Urothelium cell line (cell line): ENCODE measurements at regions not wholly inside any gene's neighbourhood (a gene's known extent, or its start where the extent isn't known, plus 50 kb on each side); places are given as distances from the start of the nearest gene placed in this dataset.

ENCODE experiments used
- DNase-seq: peaks from one replicate; pipeline ENCODE4 v3.0.0; 2011; ENCODE audit warnings: low spot score, mixed read lengths
- FAIRE-seq: peaks from 2 replicates; lab custom pipeline; 2011; peaks lifted over from hg19 to GRCh38; lab: Jason Lieb, UNC

DNA sequence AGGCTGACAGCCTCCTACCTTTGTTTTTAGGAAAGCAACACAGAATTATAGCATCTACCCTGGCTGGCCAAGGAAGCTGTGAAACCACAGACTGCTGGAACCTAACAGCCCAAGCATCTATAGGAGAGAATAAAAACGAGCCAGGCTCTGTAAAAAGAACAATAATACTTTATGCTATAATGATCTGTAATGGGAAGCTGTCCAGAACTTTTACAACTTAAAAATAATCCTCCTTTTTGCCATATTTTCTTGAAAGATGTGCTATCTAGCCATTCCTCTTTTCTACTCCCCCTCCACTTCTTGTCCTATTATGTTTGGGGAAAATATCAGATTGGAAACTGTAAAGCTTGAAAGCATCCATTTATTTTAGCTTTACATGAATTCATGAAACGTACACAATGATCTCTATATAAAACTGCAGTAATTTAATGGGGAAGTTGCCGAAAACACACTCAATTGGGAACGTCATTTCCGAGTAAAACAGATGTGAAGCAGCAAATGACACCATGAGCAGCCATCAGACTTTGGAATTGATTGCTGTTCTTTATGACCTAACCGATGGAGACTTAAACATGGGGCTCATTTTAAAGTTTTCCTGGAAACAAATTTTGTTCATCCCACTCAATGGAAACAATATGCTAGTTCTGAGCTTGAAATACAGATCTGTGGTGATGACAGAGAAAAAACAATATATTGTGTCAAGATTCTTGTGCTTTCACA lies 450.3 kb upstream of the CLINT1 start:
- FAIRE-seq (no peak), DNase-seq (no peak)

GRCh38 chr5:158308429-158309025 lies 449.6 kb upstream of the CLINT1 start:
- FAIRE-seq = no peak
- DNase-seq = no peak

- DNase-seq (no peak), FAIRE-seq (no peak)
Observed at GRCh38 chr5:158305861-158306260, 446.9 kb upstream of the CLINT1 start.

DNA sequence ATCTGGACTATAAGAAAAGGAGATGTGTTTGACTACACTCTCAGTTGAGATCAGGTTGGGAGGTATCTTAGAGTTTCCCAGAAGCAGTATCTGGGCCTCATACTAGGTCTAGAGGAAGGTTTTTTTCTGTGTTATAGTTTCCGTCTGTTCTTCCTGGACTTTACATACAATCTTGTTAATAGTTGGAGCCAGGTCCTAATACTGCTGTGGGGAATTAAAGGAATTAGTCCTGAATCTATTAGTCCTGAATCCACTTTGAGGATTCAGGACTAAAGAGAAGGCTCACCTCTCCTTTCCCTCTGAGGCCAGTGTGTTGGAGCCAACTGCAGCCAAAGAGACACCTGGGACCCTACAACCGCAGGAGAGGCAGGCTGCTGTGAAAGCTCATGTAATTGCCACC lies 445.7 kb upstream of the CLINT1 start:
- FAIRE-seq (no peak), DNase-seq (no peak)

DNA sequence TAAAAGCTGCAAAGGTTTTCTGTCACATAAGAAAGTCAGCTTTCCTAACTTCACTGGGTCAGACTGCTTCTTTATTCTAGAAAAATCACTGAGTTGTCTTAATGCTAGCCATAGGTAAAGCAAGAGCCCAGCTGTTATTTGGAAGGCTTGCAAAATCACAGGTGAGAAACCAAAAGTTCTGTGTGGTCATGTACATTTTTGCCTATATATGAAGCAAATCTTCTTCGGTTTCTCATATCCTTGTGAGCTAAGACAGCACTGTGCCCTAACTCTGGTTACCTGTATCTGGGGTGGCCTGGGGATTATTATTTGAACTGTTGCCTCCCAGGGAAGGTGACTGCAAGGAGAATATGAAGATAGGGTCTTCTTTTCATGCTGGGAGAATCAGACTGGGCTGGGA lies 444.9 kb upstream of the CLINT1 start:
- FAIRE-seq (no peak), DNase-seq (no peak)

DNA sequence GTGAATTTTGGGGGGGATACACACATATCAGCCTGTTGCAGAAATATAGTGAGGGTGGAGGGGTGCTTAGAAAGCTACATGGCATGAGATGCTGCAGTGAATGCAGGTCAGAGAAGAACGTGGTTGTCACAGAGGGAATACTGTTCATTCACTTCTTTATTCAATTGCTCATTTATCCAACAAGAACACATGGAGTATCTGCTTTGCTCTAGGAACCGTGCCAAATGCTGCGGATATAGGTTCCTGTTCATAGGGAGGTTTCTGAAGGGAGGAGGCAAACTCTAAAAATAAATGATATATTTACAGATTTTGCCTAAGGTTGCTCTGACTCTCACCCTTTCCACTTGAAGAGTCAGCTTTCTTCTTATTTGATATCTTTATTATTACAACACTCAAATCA lies 444.3 kb upstream of the CLINT1 start:
- DNase-seq = no peak
- FAIRE-seq = no peak

- FAIRE-seq (no peak), DNase-seq (no peak)
Observed at GRCh38 chr5:158302029-158302428, 443.1 kb upstream of the CLINT1 start.

DNA sequence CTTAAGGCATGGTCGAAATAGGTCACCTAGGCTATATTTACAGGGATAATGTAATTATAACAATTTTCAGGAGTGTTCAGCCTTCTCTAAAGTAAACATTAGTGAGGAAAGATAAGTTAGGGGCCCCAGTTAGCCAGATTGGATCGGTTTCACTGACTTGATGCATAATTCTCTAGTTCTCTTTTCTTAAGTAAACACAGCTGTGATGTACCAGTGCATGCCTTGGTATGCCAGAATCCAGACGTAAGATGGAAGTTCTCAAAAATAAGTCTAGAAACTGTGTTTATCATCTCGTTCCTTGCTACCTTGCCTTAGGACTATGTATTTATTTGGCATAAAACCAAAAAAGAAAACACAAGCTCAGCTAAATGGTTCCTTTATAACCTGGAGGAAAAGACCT lies 442.2 kb upstream of the CLINT1 start:
- FAIRE-seq (no peak), DNase-seq (no peak)

GRCh38 chr5:158300256-158300655 lies 441.3 kb upstream of the CLINT1 start:
- DNase-seq (no peak), FAIRE-seq (no peak)

DNA sequence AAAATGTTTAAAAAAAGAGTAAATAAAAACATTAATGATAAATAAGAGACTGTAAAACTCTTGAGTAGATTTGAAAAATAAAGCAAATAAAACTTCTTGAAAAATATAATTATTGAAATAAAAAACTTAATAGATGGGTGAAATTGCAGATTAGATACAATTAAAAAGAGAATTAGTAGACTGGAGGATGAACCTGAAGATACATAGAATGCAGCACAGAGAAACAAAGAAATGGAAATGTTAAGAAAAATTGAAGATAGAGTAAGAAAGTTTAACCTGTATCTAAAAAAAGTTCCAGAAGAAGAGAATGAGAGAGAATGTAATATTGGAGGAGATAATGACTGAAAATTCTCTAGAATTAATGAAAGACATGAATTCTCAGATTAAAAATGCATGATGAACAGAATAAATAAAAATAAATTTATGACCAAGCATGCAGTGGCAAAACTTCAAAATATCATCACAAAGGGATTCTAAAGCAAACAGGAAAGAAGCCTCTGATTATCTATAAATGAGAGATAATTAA lies 438.1 kb upstream of the CLINT1 start:
- no peak for FAIRE-seq

GRCh38 chr5:158294701-158295100 lies 435.8 kb upstream of the CLINT1 start:
- FAIRE-seq = no peak
- no peak for DNase-seq

More for the DNA sequence above, 438.1 kb upstream of the CLINT1 start:
- DNase-seq = no peak

GRCh38 chr5:158292981-158293380 lies 434.0 kb upstream of the CLINT1 start:
- DNase-seq = no peak
- FAIRE-seq = no peak

DNA sequence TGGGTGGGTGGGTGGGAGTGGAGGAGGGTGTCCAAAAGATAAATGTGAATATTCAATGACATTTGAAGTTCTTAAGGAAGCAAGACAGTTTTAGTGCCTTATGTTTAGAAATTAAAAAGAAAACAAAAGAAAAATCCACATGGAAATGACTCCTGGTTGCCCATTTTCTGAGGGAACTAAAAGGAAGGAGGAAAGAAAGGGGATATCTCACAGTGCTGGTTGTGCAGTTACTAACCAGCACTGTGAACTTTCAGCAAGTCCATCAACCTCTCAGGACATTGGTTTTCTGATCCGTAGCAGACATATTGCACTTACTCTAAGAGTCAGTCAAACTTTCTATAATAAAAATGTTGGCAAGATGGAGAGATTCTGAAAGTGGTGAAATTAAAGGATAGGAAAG lies 431.0 kb upstream of the CLINT1 start:
- DNase-seq = no peak
- FAIRE-seq = no peak

- no peak for FAIRE-seq
- no peak for DNase-seq
Observed at GRCh38 chr5:158288272-158288657, 429.3 kb upstream of the CLINT1 start.

DNA sequence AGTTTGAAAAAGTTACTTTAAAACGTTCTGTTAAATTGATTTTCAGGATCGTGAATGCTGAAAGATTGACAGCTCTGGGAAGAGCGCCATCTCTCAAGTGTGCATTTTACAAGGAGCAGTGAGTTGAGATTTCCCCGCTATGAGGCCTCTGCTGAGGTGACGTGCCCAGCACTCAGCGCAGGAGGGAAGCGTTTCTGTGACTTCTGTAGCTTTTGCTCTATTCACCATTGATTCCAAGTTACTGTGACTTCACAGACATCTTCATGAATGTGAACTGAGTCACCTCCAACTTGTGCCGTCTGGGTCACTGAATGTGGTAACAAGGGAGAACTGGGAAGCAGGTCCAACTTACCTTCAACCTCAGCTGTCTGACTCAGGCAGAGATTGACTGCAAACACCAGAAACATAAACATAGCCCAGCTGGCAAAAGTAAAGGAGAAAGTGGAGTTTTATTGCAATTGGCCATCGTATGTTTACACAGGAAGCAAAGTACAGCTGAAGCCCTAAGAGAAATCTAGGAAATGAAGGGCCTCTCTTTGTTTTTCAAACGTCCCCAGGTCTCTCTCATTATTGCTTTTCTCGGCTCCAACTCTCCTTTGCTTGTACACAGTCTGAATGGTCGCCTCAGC lies 428.8 kb upstream of the CLINT1 start:
- FAIRE-seq (no peak), DNase-seq (peak; percentile 18)

GRCh38 chr5:158286827-158287226 lies 427.9 kb upstream of the CLINT1 start:
- FAIRE-seq = no peak

DNA sequence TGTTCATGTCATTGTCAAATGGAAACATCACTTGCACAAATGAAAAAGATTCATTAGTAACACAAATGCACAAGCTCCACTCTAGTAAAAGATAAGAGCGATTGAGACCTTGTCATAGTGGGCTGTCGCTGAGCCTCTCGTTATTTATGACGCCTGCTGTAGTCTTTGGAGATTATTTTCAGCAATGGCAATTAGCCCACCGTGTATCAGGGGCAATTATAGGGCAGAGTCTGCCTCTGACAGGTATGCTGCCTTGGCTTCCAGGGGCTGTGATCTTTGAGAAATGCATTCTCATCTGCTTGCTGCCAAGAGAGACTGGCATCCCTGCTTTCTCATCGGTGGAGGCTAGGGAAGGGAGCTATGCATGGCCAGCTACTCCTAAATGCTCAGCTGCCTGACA lies 426.8 kb upstream of the CLINT1 start:
- FAIRE-seq (no peak), DNase-seq (no peak)

More at GRCh38 chr5:158286827-158287226, 427.9 kb upstream of the CLINT1 start:
- no peak for DNase-seq

GRCh38 chr5:158284242-158284641 lies 425.3 kb upstream of the CLINT1 start:
- DNase-seq = no peak
- no peak for FAIRE-seq

- no peak for DNase-seq
Observed at GRCh38 chr5:158283397-158283796, 424.5 kb upstream of the CLINT1 start.

DNA sequence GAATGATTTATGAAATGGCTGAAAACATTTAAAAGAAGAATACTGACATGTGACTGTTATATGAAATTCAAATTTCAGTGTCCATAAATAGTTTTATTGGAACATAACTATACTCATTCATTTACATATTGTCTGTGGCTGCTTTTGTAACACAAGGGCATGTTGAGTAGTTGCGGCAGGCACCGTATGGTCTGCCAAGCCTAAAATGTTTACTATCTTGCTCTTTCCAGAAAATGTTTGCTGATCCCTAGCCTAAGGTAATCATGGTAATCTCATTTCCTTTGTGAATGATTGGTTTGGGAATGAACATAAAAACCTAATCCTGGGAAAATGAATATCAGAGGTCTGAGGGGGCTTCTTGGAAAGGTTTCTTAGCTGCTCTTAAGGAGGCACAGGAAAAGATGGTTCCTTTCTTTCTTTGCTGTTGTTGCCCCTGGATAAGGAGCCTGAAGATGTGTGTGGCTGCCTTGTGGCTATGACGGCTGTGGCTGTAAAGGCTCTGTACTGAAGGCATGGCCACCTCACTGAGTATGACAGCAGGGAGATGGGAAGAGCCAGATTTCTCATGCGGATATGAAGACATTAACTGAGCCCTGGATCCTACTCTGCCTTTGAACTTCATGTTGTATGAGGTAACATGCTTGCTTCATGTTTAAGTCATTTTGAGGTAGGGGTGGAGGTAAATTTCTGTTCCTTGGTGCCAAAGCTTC lies 419.4 kb upstream of the CLINT1 start:
- no peak for FAIRE-seq
- DNase-seq = no peak

More at GRCh38 chr5:158283397-158283796, 424.5 kb upstream of the CLINT1 start:
- FAIRE-seq = no peak

GRCh38 chr5:158277276-158277675 lies 418.3 kb upstream of the CLINT1 start:
- no peak for FAIRE-seq
- DNase-seq = no peak
